ENCODE measurements at regions not wholly inside any gene's neighbourhood (a gene's known extent, or its start where the extent isn't known, plus 50 kb on each side); places are given as distances from the start of the nearest gene placed in this dataset.

- TF ChIP-seq YY1 (IDR thresholded peaks at IDR 0.05; ENCODE audit: insufficient read depth, insufficient read length) (no peak), ZNF274 (IDR thresholded peaks at IDR 0.05; ENCODE audit: low read depth, low read length) (no peak)
Measured at GRCh38 chr6:140773276-140773675, 1359.4 kb upstream of the GJE1 start.
